ENCODE measurements at regions not wholly inside any gene's neighbourhood (a gene's known extent, or its start where the extent isn't known, plus 50 kb on each side); places are given as distances from the start of the nearest gene placed in this dataset.

DNA sequence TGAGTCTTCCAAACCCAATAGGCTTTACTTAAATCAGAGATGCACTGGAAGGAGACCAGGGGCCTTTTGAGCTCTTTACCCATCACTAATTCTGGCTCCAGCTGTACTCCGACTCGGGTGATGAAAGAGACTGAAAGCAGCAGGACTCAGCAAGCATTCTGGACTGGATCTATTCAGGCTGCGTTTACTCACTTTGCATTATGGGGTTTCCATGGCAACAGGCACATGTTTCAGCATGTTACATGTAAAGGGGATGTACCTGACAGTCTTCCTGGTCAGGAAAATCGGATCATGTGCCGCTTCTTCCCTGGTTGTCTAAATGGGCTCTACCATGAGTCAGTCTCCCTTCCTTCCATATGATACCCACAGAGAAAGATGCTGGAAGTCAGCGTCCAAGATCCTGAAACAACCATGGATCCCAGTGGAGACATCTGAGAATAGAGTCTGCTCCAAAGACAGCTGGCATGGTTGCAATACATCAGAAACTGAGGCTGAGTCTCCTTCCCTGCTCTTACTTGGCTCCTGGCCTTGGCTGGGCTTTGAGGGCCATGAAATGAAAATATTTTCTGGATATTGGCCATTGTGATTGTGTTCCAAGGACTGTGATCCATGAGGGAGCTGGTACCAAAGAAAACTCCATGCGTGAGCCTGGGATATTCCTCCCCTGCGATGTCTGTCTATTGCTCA, 102.5 kb upstream of the TNC start:
- Histone ChIP-seq H3K4me1 (no peaks in the 10 kb centered on the region), H3K36me3 (no peaks in the 10 kb centered on the region), H3K27ac (no peak overlapping the region), H3K4me3 (no peak overlapping the region), H3K9me3 (no peaks in the 10 kb centered on the region), H3K27me3 (no peaks in the 10 kb centered on the region)
- intact Hi-C loops (cut with DNase I), result no loop called here
- DNase-seq (no peak), ATAC-seq (no peak)
- TF ChIP-seq, protein P1, sequence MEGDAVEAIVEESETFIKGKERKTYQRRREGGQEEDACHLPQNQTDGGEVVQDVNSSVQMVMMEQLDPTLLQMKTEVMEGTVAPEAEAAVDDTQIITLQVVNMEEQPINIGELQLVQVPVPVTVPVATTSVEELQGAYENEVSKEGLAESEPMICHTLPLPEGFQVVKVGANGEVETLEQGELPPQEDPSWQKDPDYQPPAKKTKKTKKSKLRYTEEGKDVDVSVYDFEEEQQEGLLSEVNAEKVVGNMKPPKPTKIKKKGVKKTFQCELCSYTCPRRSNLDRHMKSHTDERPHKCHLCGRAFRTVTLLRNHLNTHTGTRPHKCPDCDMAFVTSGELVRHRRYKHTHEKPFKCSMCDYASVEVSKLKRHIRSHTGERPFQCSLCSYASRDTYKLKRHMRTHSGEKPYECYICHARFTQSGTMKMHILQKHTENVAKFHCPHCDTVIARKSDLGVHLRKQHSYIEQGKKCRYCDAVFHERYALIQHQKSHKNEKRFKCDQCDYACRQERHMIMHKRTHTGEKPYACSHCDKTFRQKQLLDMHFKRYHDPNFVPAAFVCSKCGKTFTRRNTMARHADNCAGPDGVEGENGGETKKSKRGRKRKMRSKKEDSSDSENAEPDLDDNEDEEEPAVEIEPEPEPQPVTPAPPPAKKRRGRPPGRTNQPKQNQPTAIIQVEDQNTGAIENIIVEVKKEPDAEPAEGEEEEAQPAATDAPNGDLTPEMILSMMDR (IDR thresholded peaks at IDR 0.05), result no peak

DNA sequence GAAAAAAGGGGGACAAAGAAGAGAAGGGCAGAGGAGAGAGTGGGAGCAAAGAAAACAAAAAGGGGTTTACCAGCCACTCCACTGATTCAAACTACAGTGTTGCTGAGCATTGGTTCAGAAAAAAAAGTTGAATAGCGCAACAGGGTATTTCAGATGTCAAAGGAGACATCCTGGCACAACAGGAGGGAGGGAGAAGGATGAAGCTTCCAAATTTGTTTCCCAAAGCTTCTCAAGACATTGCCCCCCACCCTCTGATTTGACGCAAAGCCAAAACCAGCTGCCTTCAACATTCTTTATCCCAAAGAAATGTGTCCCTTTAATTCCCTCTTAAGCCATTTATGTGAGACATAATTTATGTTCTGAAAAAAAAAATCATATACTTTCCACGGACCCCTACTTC, 105.5 kb upstream of the TNC start:
- TF ChIP-seq, protein P1 (IDR thresholded peaks at IDR 0.05), result no peak
- Histone ChIP-seq H3K27ac (no peak overlapping the region), H3K4me3 (no peak overlapping the region), H3K36me3 (no peaks in the 10 kb centered on the region), H3K27me3 (no peaks in the 10 kb centered on the region), H3K9me3 (no peaks in the 10 kb centered on the region), H3K4me1 (no peaks in the 10 kb centered on the region)
- DNase-seq (no peak), ATAC-seq (no peak)
- intact Hi-C loops (cut with DNase I), result no loop called here

DNA sequence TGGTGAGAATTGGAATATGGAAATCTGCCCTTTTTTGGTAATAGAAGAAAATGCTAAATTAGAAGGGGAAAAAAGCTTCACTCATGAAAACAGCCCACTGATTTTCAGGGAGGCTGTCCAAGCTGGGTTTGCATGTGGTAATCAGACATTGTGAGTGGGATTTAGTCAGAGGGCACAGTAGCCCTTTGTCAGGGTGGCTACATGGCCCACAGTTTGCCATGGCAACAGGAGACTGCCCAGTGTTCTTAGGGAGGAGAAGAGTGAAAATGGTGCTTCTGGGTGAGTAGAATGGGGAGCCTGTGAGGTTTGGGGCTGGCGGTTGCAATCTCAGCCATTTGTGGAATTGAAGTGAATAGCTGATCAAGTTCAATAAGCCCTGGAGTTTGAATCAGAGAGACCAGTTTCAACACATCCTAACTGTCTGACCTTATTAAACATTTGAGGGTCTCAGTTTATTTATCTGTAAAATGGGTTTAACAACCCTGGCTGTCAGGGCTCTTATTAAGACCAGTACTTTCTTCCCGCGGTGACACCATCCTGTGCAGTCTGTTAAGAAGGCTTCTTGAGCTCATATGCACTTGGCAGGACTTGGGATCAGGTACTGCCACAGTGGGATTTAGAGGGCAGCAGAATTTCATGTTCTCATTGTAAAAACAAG, 107.6 kb upstream of the TNC start:
- Histone ChIP-seq H3K9me3 (no peaks in the 10 kb centered on the region), H3K4me1 (no peaks in the 10 kb centered on the region), H3K4me3 (no peak overlapping the region), H3K27me3 (no peaks in the 10 kb centered on the region), H3K36me3 (no peaks in the 10 kb centered on the region), H3K27ac (no peak overlapping the region)
- intact Hi-C loops (cut with DNase I), result no loop called here
- no peak for DNase-seq
- no peak for ATAC-seq
- TF ChIP-seq, protein P1 (IDR thresholded peaks at IDR 0.05), result no peak

DNA sequence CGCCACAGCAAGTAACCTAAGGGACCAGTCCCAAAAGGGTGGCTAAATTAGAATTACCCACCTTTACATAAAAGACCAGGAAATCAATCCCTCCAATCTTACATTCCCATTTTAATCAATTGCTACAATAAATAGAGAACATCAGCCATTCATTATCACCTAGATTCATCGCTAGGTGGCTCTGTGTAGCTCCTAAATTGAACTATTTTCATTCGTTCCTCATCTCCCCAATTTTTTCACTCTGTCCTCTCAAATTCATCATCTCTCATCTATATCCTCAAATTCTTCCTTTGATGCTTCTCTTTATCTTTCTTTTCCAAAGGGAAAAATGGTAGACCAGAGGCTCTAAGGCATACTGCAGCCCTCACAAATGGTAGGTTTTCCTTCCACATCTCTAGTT, 108.2 kb upstream of the TNC start:
- Histone ChIP-seq H3K27me3 (no peaks in the 10 kb centered on the region), H3K27ac (no peak overlapping the region), H3K9me3 (no peaks in the 10 kb centered on the region), H3K4me1 (no peaks in the 10 kb centered on the region), H3K36me3 (no peaks in the 10 kb centered on the region), H3K4me3 (no peak overlapping the region)
- TF ChIP-seq, protein P1 (IDR thresholded peaks at IDR 0.05), result no peak
- DNase-seq (no peak), ATAC-seq (no peak)
- intact Hi-C loops (cut with DNase I), result no loop called here

DNA sequence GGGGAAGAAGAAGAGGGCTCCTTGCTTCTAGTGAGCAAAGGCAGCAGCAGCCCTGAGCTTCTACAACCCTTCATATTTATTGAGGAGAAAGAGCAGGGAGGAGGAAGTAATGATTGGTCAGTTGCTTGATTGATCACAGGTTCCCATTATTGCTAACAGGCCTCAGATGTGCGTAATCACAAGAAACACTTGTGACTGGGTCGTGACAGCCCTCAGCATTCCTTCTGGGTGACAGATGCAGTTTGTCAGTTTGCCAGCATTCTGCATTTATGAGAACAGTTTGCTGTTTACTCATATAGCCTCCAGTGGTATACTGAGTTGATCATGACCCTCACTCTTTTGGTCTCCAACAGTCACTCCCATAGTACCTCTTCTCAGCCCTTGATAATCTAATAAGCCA, 111.5 kb upstream of the TNC start:
- Histone ChIP-seq H3K4me1 (no peaks in the 10 kb centered on the region), H3K36me3 (no peaks in the 10 kb centered on the region), H3K9me3 (no peaks in the 10 kb centered on the region), H3K4me3 (no peak overlapping the region), H3K27me3 (no peaks in the 10 kb centered on the region), H3K27ac (no peak overlapping the region)
- no peak for DNase-seq
- TF ChIP-seq, protein P1 (IDR thresholded peaks at IDR 0.05), result no peak
- intact Hi-C loops (cut with DNase I), result no loop called here
- ATAC-seq, result no peak

Measured in upper lobe of right lung (tissue), 1 donor.